Transverse colon (tissue), 4 donors: ENCODE measurements at regions not wholly inside any gene's neighbourhood (a gene's known extent, or its start where the extent isn't known, plus 50 kb on each side); places are given as distances from the start of the nearest gene placed in this dataset.

Source experiments
- DNase-seq: peaks from one replicate; pipeline ENCODE4 v3.0.0-alpha.2; 2019
- H3K27ac ChIP-seq, 4 donors: fragments of 200-600 bp; sonication (generic); 2 replicates each; pipeline ENCODE4 v1.5.1; 2016 to 2018; ENCODE audit warnings: inconsistent platforms in 4 of 4
- H3K27me3 ChIP-seq: fragments of 200-600 bp; sonication (generic); 2 replicates; pipeline ENCODE4 v1.5.1; 2017; ENCODE audit warnings: inconsistent platforms
- H3K36me3 ChIP-seq, 4 donors: fragments of 200-600 bp; sonication (generic); 2 replicates each; pipeline ENCODE4 v1.5.1; 2017 to 2019; ENCODE audit warnings: inconsistent platforms in 4 of 4
- H3K4me1 ChIP-seq, 4 donors: fragments of 200-600 bp; sonication (generic); 2 replicates each; pipeline ENCODE4 v1.5.1; 2017 to 2020; ENCODE audit warnings: inconsistent platforms in 4 of 4
- H3K4me3 ChIP-seq, 4 donors: fragments of 200-600 bp; sonication (generic); 1 replicate in 1 of 4; 2 replicates in 3 of 4; pipeline versions ENCODE4 v1.5.1 to v1.6.1; 2017 to 2019; ENCODE audit warnings: inconsistent platforms in 4 of 4
- H3K9me3 ChIP-seq, 2 donors: fragments of 200-600 bp; sonication (generic); 2 replicates each; pipeline ENCODE4 v1.5.1; 2017 to 2019; ENCODE audit warnings: inconsistent platforms in 2 of 2
- EP300 ChIP-seq: sonication (generic); formaldehyde crosslinking; IDR thresholded peaks from one replicate; pipeline ENCODE4 v1.6.1; 2017; ENCODE audit warnings: antibody characterized with exemption, low read depth
- POLR2A ChIP-seq: fragments of 450-650 bp; IDR thresholded peaks from one replicate; pipeline ENCODE4 v1.6.1; 2016; ENCODE audit warnings: antibody characterized with exemption, mild to moderate bottlenecking, moderate library complexity
- POLR2AphosphoS5 ChIP-seq, 3 donors: sonication (generic); formaldehyde crosslinking; IDR thresholded peaks; one replicate each; pipeline ENCODE4 v1.6.1; 2016; ENCODE audit warnings: antibody characterized with exemption in 3 of 3
- WGBS, 2 donors: methylation state at CpG; one replicate each; pipeline ENCODE4 v1.1.5; 2018; ENCODE audit warnings: low coverage in 1 of 2; 5-methylcytosine and 5-hydroxymethylcytosine counted together
- in situ Hi-C, 4 donors: fragments of 200-750 bp; cut with MboI; loops; one replicate each; pipeline versions ENCODE4 v1.15.0 to v1.15.1; 2017; ENCODE audit warnings: low sequenced_read_pairs in 3 of 4, low pct_ligation_motif_present in 1 of 4, low pct_unique_long_range_greater_than_20kb in 1 of 4
- intact Hi-C: fragments of 100-400 bp; cut with DNase I; formaldehyde crosslinking; loops from one replicate; pipeline ENCODE4 v1.15.1; 2023; ENCODE audit warnings: low total_unique reads
- TF ChIP-seq, protein P1 (sequence below), 5 experiments: fragments of 200-600 bp in 3 of 5; fragments of 450-650 bp in 2 of 5; sonication (generic) in 3 of 5; IDR thresholded peaks; 1 replicate in 2 of 5; 2 replicates in 3 of 5; pipeline ENCODE4 v1.5.1; 2016 to 2017; ENCODE audit warnings: antibody characterized with exemption in 5 of 5, inconsistent platforms in 3 of 5, mild to moderate bottlenecking in 2 of 5, moderate library complexity in 1 of 5

DNA sequence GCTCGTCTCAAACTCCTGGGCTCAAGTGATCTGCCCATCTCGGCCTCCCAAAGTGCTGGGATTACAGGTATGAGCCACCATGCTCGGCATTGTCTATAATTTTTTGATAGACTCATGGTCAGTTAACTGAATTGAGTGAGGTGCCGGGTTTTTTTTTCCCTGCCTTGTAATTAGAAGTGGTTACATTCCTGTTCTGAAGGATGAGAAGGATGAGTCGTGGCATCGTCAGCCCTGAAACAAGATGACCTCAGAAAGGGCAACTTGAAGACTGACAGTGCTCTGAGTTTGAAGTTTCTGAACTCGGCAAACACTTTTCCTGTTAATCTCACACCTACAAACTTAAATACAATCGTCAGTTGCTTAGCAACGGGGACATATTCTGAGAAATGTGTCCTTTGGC, 158.7 kb upstream of the PDE10A start:
- intact Hi-C loops: no loop called here
- Histone ChIP-seq H3K27ac (no peak overlapping the region), H3K4me3 (no peak overlapping the region), H3K36me3 (no peaks in the 10 kb centered on the region), H3K27me3 (peaks cover 27% of the 10 kb centered on the region), H3K9me3 (no peaks in the 10 kb centered on the region), H3K4me1 (peaks cover 0 to 6% (median 0%) of the 10 kb centered on the region in 4 donors)
- no peak for DNase-seq
- TF ChIP-seq POLR2AphosphoS5 (IDR thresholded peaks at IDR 0.05): no peak
- in situ Hi-C loops: no loop called here
- 80 to 87% methylated on average over 5 to 9 of the region's 9 CpGs for WGBS, 2 donors

DNA sequence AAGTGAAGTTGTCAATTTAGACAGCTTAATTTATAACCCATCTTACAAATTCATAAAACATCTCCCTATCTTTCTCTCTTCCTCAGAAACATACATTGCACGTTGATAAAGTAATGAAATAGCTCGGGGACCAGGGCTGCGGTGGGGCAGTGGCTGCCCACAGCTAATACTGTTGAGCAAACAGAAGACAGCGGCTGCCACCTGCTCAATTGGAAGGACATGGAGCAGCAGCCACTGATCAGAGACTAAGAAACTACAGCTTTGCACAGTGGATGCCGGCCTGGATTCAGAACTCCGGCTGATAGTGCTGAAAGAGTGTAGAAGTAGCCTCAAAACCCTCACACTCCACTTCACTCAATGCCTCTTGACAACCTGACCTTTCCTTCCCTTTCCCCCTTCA, 157.9 kb upstream of the PDE10A start:
- TF ChIP-seq EP300 (no peak), POLR2AphosphoS5 (IDR thresholded peaks at IDR 0.05) (no peak), POLR2A (no peak)
- TF ChIP-seq, protein P1, sequence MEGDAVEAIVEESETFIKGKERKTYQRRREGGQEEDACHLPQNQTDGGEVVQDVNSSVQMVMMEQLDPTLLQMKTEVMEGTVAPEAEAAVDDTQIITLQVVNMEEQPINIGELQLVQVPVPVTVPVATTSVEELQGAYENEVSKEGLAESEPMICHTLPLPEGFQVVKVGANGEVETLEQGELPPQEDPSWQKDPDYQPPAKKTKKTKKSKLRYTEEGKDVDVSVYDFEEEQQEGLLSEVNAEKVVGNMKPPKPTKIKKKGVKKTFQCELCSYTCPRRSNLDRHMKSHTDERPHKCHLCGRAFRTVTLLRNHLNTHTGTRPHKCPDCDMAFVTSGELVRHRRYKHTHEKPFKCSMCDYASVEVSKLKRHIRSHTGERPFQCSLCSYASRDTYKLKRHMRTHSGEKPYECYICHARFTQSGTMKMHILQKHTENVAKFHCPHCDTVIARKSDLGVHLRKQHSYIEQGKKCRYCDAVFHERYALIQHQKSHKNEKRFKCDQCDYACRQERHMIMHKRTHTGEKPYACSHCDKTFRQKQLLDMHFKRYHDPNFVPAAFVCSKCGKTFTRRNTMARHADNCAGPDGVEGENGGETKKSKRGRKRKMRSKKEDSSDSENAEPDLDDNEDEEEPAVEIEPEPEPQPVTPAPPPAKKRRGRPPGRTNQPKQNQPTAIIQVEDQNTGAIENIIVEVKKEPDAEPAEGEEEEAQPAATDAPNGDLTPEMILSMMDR (IDR thresholded peaks at IDR 0.05): no peak
- 31 to 51% methylated on average over 3 to 6 of the region's 6 CpGs for WGBS, 2 donors
- Histone ChIP-seq H3K4me1 (peaks cover 0 to 6% (median 0%) of the 10 kb centered on the region in 4 donors), H3K4me3 (no peak overlapping the region), H3K27ac (no peak overlapping the region), H3K27me3 (peaks cover 27% of the 10 kb centered on the region), H3K9me3 (no peaks in the 10 kb centered on the region), H3K36me3 (no peaks in the 10 kb centered on the region)
- intact Hi-C loops (no loop called here), in situ Hi-C loops (no loop called here)
- no peak for DNase-seq

- TF ChIP-seq, protein P1 (IDR thresholded peaks at IDR 0.05): no peak
- in situ Hi-C loops: no loop called here
- intact Hi-C loops: no loop called here
- DNase-seq: no peak
- H3K4me3 ChIP-seq: no peak overlapping the region
- no peaks in the 10 kb centered on the region for H3K36me3 ChIP-seq
- H3K9me3 ChIP-seq: no peaks in the 10 kb centered on the region
- peaks cover 0 to 6% (median 0%) of the 10 kb centered on the region in 4 donors for H3K4me1 ChIP-seq
- H3K27me3 ChIP-seq: peaks cover 27% of the 10 kb centered on the region
- WGBS, 2 donors: 27 to 33% methylated on average over 4 of the region's 4 CpGs
- H3K27ac ChIP-seq: no peak overlapping the region
Measured at GRCh38 chr6:165820407-165820806, 157.4 kb upstream of the PDE10A start.

- in situ Hi-C loops: no loop called here
- H3K4me1 ChIP-seq: peaks cover 0 to 6% (median 0%) of the 10 kb centered on the region in 4 donors
- H3K4me3 ChIP-seq: no peak overlapping the region
- intact Hi-C loops: no loop called here
- no peaks in the 10 kb centered on the region for H3K9me3 ChIP-seq
- H3K36me3 ChIP-seq: no peaks in the 10 kb centered on the region
- TF ChIP-seq, protein P1 (IDR thresholded peaks at IDR 0.05): no peak
- TF ChIP-seq POLR2A: no peak
- no peak for TF ChIP-seq EP300
- TF ChIP-seq POLR2AphosphoS5 (IDR thresholded peaks at IDR 0.05): no peak
- DNase-seq: no peak
- H3K27ac ChIP-seq: no peak overlapping the region
- H3K27me3 ChIP-seq: peaks cover 27% of the 10 kb centered on the region
- WGBS, 2 donors: 41 to 80% methylated on average over 1 to 21 of the region's 21 CpGs
Measured at GRCh38 chr6:165819394-165819793, 156.4 kb upstream of the PDE10A start.

- intact Hi-C loops: no loop called here
- peaks cover 27% of the 10 kb centered on the region for H3K27me3 ChIP-seq
- peaks cover 0 to 6% (median 0%) of the 10 kb centered on the region in 4 donors for H3K4me1 ChIP-seq
- in situ Hi-C loops: no loop called here
- no peak overlapping the region for H3K27ac ChIP-seq
- no peak for DNase-seq
- no peak overlapping the region for H3K4me3 ChIP-seq
- 72 to 84% methylated on average over 4 of the region's 4 CpGs for WGBS, 2 donors
- TF ChIP-seq POLR2A (no peak), EP300 (no peak), POLR2AphosphoS5 (IDR thresholded peaks at IDR 0.05) (no peak)
- TF ChIP-seq, protein P1 (IDR thresholded peaks at IDR 0.05): no peak
- H3K36me3 ChIP-seq: no peaks in the 10 kb centered on the region
- no peaks in the 10 kb centered on the region for H3K9me3 ChIP-seq
Measured at GRCh38 chr6:165818200-165818599, 155.2 kb upstream of the PDE10A start.
